HG02571 (cell line): ENCODE measurements at regions not wholly inside any gene's neighbourhood (a gene's known extent, or its start where the extent isn't known, plus 50 kb on each side); places are given as distances from the start of the nearest gene placed in this dataset.
"Not testable (repeated sequence)": the region's sequence is repeated elsewhere in the genome, so short reads cannot be mapped to it uniquely, and the experiment has no call there.

Experiments used
- ATAC-seq: cut with Tn5 transposase; IDR thresholded peaks from one replicate; pipeline ENCODE4 v1.9.1; 2021; ENCODE audit warnings: mild to moderate bottlenecking, moderate library complexity; ENCODE audit not compliant: unreplicated experiment

DNA sequence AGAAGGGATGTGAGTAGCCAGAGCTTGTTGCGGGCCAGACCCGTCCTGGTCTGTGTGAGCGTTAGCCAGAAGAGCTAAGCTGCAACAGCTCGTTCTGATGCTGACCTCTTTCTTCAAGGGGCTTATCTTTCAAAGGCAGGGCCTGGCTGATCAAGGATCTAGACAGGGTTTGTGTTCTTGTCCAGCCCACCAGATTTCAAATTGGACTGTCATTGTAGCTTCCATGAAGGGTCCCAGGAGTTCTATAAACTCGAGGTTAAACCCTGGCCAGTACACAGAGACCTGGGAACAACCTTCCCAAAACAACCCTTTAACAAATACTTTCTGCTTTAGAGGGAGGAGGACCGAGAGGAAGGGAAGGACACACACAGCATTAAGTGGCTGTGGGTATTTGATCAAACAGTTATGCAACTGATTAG is 153.0 kb upstream of the TUT7 start:
- no peak for ATAC-seq

DNA sequence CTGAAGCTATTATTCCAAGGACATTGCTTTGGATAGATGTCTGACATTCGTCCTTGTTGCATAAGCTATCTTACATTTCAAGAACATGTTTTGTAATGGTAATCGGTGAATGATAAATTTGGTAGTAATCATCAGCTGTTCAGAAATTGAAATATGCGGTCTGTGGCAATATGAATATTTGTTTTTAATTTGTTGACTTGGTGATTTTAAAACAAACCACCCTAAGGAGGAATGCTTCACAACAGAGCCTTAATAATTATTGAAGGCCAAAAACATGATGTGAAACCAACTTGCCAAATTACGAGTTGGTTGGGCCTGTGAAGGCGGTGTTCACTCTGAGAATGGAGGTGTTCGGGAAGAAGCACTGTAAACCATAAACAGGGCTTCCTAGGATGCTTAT is 149.7 kb upstream of the TUT7 start:
- ATAC-seq, result no peak

DNA sequence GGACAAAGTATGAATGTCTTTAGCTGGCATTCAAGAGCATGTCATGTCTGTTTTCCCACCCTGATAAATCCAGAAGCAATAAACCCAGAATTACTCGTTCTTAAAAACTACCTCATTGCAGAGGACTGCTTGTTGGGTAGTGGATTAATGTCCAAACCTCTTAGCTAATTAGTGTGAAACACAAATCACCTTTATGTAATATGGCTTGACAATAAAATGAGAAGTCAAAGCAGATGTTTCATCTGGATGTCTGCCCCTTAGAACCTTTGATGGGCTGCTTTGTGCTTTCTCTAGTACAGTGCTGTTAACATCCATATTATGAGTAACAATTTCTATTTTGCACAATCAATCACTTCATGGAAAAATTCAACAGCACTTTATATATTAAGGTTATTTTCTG is 149.1 kb upstream of the TUT7 start:
- no peak for ATAC-seq

DNA sequence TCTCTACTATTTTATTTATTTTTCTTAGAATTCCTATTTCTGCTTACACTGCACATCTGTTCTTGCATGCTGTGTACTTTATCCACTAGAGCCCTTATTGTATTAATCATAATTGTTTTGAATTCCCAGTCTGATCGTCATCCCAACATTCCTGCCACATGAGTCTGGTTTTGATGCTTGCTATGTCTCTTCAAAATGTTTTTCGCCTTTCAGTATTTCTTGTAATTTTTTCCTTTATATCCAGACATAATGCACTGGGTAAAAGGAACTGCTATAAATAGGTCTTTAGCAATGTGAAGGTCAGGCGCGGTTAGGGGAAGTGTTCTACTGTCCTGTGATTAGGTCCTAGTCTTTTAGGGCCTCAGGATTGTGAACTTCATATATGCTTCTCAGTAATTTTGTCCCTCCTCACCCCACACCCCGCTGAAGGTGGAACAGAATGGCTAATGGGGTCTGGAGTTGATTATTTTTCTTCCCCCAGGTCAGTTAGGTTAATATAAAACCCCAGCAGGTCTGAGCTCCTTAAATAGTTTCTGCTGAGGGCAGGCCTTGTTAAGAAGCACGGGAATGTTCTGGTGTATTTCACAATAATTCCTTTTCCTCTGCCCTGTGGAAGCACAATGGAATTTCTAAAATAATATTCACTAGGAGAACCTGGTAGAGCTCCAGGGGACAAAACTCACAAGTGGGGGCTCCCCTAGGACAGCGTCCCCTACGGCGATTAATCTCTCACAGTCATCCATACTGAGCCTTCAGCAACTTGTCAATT is 146.6 kb upstream of the TUT7 start:
- no peak for ATAC-seq

DNA sequence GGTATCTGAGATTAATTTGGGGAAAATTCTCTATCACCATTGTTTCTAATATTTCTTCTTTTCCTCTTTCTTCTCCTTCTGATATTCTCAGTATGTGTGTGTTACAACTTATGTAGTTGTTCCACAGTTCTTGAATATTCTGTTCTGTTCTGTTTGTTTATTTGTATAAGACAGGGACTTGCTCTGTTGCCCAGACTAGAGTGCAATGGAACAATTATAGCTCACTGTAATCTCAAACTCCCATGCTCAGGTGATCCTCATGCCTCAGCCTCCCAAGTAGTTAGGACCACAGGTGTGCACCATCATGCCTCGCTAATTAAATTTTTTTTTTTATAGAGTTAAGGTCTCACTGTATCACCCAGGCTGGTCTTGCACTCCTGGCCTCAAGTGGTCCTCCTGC is 145.8 kb upstream of the TUT7 start:
- ATAC-seq, result no peak

DNA sequence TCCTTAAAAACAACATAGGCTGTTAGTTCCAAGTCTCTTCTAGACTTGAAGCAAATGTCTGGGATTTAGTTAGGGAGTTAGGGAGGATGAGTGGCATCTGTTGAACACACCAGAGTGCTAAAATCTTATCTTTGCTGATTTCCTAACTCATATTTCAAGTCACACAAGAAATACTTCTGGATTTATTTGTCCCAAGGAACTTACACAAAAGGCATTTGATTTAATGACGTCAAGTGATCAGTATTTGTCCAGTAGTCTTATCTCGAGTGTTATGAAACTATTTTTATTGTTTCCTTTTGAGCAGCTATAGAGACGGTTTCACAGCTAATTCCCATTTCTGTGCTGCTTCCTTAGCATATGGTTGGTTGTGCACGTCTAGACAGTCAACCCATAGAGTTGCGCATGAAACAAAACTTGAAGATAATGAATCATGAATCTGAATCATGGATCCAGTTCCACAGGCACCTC is 140.5 kb upstream of the TUT7 start:
- ATAC-seq, result no peak

DNA sequence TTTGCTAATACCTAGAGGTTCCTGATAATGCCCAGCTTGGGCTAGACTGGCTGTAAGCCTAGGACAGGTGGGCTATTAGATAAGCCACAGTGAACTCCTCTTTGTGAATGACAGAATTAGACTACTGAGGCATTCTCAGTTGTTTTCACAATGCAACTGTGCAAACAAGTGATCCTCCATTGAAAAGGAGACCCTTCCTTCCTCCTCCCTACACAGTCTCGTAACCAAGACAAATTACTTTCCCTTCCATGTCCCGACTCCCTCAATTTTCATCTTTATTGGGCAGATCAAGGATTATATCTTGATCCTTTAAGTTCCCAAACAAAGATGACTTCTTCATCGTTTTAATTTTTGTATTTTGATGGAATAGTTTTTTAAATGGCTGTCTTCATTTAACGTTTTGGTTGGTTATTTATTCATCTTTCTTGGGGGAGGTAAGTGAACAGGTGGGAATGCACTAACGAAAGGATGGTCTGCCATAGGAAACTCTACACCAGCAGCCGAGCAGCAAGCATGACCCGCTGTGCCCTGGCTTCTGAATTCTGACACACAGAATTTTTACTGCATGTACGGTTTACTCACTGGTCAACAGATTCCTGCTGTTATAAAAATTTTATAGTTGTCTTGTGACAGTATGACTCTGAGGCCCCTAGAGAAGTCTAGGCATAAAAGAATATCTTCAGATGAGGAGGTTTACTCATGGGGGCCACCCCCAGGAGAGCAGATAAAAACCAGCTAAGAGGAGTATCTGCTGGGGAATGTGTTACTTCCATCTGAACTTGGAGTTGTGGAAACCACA is 137.5 kb upstream of the TUT7 start:
- ATAC-seq, result no peak

DNA sequence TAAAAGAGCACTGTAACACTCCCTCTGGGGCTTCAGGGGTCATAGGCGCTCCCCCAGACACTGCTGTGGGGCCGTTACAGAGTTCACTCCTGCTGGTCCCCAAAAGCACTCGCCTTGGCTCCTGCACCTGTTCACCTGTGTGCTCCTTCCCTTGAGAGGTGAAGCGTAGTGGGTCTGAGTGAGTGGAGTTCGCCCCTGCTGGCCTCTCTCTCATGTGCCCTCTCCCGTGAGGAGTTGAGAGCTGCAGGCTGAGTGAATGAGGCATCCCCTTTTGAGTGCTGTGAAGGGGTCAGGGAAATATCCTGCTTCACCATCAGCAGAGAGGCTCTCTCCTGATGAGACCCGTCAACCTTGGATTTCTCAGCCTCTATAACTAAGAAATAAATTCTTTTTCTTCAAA is 134.6 kb upstream of the TUT7 start:
- no peak for ATAC-seq

DNA sequence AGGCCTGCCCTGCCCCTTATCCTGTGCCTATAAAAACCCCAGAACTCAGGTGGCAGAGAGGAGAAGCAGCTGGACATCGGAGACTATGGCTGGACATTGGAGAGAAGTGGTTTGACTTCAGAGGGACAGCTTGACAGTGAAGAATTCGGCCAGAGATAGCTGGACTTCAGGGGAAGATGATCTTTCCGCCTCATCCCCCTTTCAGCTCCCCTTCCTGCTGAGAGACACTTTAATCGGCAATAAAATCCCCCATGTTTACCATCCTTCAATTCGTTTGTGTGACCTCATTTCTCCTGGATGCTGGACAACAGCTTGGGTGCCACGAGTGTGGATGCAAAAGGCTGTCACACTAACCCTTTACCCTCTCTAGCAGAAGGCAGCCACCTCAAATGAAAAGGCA is 134.1 kb upstream of the TUT7 start:
- no peak for ATAC-seq

DNA sequence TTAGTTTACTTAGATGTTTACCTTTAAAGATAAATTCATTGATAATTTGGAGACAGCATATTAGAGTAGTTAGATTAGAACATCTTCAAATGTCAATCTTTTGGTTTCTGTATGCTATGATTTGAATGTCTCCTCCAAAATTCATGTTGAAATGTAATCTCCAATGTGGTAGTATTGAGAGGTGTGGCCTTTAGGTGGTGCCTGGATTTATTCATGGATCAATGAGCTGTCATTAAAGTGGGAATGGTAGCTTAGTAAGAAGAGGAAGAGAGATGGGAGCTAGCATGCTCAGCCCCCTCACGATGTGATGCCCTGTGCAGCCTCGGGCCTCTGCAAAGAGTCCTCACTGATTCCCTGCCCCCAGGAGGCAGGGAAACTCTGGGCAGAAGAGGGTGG is 133.6 kb upstream of the TUT7 start:
- no peak for ATAC-seq

DNA sequence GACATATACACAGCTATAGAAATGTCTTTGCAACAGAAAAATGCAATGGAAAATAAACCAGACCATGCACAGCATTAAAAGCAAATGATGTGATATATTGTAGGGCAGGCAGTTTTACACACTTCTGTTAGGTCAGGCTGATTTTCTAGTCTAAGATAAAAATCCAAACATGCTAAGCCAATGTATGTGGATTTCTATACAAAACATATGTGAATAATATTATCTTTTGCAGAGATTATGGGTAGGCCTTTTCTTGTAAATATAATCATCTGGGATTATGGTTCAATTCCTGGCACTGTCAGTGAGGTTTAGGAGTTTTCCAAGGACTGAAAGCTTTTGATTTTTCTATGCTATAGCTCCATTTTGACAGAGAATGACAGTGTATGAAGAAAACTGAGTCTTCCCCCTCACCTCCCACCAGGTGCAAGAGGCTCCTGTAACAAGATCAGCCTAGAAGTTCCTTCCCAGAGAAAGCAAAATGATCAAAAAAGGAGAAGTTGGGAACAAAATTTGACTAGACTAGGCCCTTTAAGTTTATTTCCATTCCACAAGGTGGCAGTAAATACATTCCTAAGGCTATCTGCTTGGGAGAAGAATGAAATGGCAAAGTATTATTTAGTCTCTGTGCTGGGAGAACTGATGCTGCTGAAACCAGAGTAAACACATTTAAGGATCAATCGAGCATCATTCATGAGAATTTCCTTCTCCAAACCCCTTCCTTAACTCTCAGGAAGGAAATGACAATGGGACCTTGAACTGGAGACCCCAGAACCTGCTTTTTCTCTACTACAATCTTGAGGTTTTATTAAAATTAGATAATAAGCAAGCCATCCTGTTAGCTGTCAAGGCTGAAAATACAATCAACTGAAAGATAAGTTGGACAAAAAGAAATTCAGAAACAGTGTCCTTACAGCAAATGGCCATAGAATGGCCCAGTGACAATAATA is 133.0 kb upstream of the TUT7 start:
- no peak for ATAC-seq

DNA sequence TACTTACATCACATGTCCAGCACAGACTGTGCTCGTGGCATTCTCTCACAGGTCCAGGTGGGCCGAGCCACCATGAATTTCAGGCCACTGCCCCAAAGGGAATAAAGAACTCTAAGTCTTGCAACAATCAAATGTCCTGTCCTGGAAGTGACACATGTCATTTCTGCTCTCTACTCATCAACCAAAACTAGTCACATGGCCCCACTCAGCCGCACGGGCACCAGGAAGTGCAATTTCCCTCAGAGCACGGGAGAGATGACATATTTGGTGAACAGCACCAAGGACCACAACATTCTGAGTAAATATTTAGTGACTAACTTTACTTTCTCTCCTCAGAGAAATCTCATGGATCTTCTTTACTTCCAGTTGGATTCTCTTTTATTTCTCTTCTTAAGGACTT is 131.1 kb upstream of the TUT7 start:
- no peak for ATAC-seq

DNA sequence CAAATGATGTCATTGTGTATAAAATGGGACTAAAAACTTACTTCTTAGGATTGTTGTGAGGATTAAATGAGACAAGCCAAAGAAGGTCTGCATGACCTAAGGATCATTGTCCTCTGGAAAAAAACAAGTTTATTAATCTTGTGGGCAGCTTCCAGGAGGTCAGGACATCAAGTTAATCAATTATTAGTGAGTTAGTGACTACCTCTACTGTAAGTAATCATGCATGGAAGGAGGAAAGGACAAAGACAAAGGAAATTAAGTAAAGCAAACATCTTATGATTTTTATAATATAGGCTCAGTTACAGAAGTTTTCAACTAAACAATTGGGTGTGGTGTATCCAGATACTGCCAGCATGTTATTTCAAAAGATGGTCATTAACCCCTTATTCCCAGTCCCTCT is 129.3 kb upstream of the TUT7 start:
- no peak for ATAC-seq

DNA sequence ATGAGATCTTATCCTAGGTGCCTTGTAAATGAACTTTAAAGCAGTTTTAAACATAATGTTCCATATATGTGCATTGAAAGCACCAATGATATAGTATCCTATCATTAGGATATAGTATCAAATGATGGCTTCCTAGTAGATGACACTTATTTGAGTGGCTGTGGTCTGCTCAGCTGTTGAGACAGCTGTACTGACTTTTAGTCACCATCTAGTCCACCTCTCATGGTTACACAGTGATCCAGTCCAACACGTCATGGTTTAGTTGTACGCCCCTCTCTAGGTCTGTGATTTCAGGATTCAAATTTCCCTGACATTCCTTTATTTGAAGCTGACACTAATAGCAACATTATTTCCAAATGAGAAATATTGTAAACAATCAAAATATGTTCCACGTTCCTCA is 127.3 kb upstream of the TUT7 start:
- no peak for ATAC-seq

DNA sequence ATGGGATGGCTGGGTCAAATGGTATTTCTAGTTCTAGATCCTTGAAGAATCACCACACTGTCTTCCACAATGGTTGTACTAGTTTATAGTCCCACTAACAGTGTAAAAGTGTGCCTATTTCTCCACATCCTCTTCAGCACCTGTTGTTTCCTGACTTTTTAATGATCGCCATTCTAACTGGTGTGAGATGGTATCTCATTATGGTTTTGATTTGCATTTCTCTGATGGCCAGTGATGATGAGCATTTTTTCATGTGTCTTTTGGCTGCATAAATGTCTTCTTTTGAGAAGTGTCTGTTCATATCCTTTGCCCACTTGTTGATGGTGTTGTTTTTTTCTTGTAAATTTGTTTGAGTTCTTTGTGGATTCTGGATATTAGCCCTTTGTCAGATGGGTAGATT is 121.0 kb upstream of the TUT7 start:
- not testable (repeated sequence) for ATAC-seq

DNA sequence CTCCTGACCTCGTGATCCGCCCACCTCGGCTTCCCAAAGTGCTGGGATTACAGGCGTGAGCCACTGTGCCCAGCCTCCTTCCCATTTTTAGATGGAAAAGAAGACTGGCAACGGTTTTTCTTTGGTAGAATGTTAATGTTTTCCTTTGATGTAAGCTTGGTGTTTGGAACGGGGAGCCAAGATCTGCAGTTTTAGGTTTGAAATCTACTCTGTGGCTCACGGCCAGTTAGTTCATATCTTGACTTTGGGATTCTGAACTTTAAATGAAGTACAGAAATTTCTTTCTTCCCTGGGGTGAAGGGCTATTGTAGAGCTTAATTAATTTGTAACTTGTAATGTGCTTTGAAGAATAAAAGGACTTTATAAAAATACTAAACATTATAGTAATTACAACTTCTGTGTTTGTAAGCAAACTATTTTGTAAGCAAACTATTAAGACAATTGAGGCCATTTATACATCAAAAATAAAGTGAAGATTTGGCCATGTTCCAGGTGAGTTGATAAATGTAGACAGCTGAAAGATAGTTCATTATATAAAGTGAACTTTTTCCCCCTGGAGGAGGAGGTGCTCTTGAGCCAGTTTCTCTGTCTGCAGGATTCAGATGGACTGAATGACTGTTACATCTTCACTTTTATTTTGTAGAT is 117.1 kb upstream of the TUT7 start:
- no peak for ATAC-seq

DNA sequence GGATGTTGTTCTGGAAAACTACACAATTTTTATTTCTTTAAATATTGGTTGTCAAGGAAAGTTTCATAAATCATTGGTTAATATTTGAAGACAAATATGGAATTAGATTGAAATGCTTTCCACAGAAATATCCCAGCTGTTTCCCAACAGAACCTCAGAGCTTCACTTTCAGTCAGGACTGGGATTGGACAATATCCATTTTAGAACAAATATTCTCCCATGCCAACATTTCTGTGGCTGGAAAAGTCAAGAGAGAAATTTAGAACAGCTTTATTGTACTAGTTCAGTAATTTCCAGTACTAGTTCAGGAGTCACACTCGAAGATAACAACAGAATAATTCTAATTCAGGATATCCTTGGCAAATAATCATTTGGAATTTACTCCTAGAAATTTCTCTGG is 116.1 kb upstream of the TUT7 start:
- ATAC-seq, result no peak

DNA sequence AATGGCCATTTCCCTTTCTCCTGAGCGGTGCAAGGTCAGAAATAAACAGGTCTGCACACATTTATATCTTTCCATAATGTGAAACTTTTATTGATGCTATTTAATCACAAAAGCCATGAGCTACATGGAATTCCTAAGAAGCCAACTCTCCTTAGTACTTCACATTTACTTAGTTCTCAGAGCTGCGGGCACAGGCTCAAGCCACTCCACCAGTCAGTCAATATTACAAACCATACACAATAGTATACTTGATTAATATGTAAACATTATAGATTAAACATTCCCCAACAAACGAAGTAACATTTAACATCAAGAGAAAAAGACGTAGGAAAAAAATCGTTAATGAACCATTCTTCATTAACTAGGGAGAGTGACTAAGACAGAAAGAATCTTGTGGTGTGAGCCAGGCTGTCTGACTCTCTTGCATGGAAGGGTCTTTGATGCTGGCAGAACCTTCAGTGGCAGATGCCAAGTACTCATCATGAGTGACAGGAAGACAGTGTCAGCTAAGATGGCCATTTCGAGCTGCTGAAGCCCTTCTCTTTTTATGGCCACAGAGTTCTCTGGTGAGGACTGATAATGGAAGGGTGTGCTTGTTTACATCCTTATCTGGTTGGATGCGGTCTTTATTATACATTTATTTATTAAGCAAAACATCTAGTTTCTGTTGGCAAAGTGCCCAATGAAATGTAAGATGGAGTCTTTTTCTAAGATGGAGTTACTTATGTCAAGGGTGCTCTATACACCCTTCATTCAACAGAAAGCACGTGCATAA is 115.5 kb upstream of the TUT7 start:
- no peak for ATAC-seq

DNA sequence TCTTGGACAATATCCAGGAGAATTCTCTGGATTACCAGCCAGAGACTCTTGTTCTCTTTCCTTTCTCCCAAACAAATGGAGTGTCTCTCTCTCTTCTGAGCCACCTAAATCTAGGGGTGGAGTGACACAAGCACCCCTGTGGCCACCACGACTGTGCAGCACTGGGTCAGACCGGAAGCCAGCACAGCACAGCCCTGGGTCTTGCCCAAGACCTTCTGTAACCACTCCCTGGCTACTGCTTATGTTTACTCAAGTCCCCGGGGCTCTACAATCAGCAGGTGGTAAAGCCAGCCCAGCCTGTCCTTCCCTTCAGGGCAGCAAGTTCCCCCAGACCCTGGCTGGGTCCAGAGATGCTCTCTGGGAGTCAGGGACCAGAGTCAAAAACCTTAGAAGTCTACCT is 110.0 kb upstream of the TUT7 start:
- no peak for ATAC-seq
